ENCODE measurements at regions not wholly inside any gene's neighbourhood (a gene's known extent, or its start where the extent isn't known, plus 50 kb on each side); places are given as distances from the start of the nearest gene placed in this dataset.

DNA sequence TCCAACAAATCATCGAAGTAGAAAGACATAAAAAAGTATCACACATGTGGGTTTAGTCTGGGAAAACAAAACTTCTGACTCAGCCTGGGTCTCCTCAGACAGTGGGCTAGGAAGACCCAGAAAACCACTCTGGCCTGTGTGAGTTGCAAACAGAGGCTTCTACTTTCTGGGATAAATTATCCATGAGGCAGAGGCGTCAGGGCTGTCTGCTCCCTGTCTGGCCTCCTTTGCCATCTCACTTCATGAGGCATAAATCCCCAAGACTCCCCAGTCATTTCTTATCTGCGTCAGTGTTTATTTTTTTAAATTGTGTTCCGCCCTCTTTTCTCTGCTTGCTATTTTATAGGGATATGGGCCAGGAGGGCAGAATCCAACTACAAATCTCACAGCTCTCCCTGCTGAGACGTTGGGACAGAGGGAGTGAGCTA, 80.6 kb upstream of the TRABD2B start:
- Histone ChIP-seq H3K9me2 (replicated peaks; ENCODE audit: insufficient read depth, low read length) (no peaks in the 10 kb centered on the region), H3K4me2 (ENCODE audit: low read depth, low read length, poor library complexity, severe bottlenecking) (no peak overlapping the region), H3K9me3 (ENCODE audit: low read length) (no peaks in the 10 kb centered on the region), H3K4me3 (ENCODE audit: low read length) (no peak overlapping the region), H3K36me3 (ENCODE audit: insufficient read depth, low read length) (no peaks in the 10 kb centered on the region), H3K9ac (ENCODE audit: low read length) (no peak overlapping the region), H4K20me1 (ENCODE audit: insufficient read depth, low read depth, low read length) (no peaks in the 10 kb centered on the region), H3K4me1 (ENCODE audit: low read length) (no peaks in the 10 kb centered on the region), H3K27me3 (ENCODE audit: low read length) (no peaks in the 10 kb centered on the region), H2AFZ (ENCODE audit: low read length) (no peak overlapping the region), H3K79me2 (ENCODE audit: low read length) (no peaks in the 10 kb centered on the region), H3K27ac (ENCODE audit: low read length) (no peak overlapping the region)
- no peak for DNase-seq

DNA sequence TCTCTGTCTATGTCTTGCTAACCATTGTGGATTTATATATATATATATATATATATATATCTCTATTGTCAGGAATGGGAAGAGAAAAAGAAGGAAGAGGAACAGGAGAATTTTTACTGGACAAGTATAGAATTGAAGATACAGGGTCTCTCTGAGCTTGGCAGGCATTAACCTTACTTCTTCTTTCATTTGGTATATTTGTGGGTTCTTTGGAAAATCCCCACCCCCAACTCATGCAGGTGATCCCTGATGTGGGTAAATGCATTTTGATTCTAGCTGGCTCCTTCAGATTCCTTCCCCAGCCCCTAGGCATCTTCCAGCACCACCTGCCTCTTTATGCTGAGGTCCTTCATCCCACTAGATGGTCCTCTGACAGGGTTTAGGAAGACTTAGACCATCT, 78.8 kb upstream of the TRABD2B start:
- H3K4me1 ChIP-seq (ENCODE audit: low read length) = no peaks in the 10 kb centered on the region
- no peak overlapping the region for H3K4me3 ChIP-seq (ENCODE audit: low read length)
- no peak overlapping the region for H3K9ac ChIP-seq (ENCODE audit: low read length)
- H3K4me2 ChIP-seq (ENCODE audit: low read depth, low read length, poor library complexity, severe bottlenecking) = no peak overlapping the region
- no peak overlapping the region for H2AFZ ChIP-seq (ENCODE audit: low read length)
- no peak overlapping the region for H3K27ac ChIP-seq (ENCODE audit: low read length)
- no peaks in the 10 kb centered on the region for H3K9me3 ChIP-seq (ENCODE audit: low read length)
- no peaks in the 10 kb centered on the region for H3K36me3 ChIP-seq (ENCODE audit: insufficient read depth, low read length)
- no peak for DNase-seq
- H3K9me2 ChIP-seq (replicated peaks; ENCODE audit: insufficient read depth, low read length) = no peaks in the 10 kb centered on the region
- H3K79me2 ChIP-seq (ENCODE audit: low read length) = no peaks in the 10 kb centered on the region
- H3K27me3 ChIP-seq (ENCODE audit: low read length) = no peaks in the 10 kb centered on the region
- H4K20me1 ChIP-seq (ENCODE audit: insufficient read depth, low read depth, low read length) = no peaks in the 10 kb centered on the region

DNA sequence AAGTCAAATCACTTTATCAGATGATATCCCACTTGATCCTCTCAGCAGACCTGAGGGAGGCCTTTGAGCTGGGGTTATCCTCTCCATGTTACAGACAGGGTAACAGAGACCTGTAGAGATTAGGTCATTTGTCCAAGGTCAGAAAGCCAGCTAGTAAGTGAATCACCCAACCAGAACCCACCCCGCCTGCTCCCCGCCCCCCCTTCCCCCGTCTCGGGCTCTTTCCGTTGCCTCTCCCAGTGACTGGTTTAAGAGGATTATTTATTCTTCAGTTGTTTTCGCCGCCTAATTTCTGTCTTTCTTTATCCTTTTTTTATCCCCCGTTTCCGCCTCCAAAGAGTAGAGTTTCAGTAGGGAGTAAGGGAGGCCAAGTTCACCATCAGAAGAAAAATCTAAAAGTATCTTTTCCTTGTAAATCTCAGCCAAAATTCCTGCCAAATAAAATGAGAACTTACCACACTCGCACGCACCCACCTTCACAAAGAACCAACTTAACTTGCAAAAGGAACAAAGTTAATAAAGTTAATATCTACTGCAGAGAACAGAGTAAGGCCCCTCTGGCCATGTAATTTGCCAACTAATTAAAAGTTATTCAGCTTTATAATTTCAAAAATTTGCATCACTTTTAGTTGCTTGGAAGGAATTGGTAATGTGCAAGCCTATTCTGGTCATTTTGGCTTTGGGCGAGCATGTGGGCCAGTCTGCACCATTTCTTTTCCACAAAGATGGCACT, 76.8 kb upstream of the TRABD2B start:
- DNase-seq = no peak
- H2AFZ ChIP-seq (ENCODE audit: low read length) = no peak overlapping the region
- H3K4me2 ChIP-seq (ENCODE audit: low read depth, low read length, poor library complexity, severe bottlenecking) = no peak overlapping the region
- no peaks in the 10 kb centered on the region for H3K9me2 ChIP-seq (replicated peaks; ENCODE audit: insufficient read depth, low read length)
- H3K27ac ChIP-seq (ENCODE audit: low read length) = no peak overlapping the region
- no peaks in the 10 kb centered on the region for H3K9me3 ChIP-seq (ENCODE audit: low read length)
- H3K79me2 ChIP-seq (ENCODE audit: low read length) = no peaks in the 10 kb centered on the region
- no peaks in the 10 kb centered on the region for H3K4me1 ChIP-seq (ENCODE audit: low read length)
- H3K27me3 ChIP-seq (ENCODE audit: low read length) = no peaks in the 10 kb centered on the region
- no peaks in the 10 kb centered on the region for H3K36me3 ChIP-seq (ENCODE audit: insufficient read depth, low read length)
- H3K9ac ChIP-seq (ENCODE audit: low read length) = no peak overlapping the region
- H3K4me3 ChIP-seq (ENCODE audit: low read length) = no peak overlapping the region
- H4K20me1 ChIP-seq (ENCODE audit: insufficient read depth, low read depth, low read length) = no peaks in the 10 kb centered on the region

DNA sequence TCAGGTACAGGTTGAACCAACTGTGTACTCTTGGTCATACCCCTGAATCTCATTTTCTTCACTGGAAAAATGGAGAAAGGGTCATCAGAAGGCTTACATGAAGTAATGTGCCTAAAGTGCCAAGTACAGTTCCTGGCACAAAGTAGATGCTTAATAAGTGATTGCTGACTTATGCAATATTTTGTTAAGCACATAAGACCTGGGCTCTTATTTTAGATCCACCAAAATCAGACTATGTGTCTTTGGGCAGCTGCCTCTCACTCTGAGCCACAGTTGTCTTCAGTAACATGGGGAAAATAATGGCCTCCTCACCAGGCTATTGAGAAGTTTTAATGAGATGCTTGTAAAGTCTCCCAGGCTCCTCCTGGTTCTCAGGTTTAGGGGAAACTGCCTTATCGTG, 74.3 kb upstream of the TRABD2B start:
- Histone ChIP-seq H3K27ac (ENCODE audit: low read length) (no peak overlapping the region), H3K79me2 (ENCODE audit: low read length) (no peaks in the 10 kb centered on the region), H2AFZ (ENCODE audit: low read length) (no peak overlapping the region), H3K4me1 (ENCODE audit: low read length) (no peaks in the 10 kb centered on the region), H3K27me3 (ENCODE audit: low read length) (no peaks in the 10 kb centered on the region), H3K4me3 (ENCODE audit: low read length) (no peak overlapping the region), H4K20me1 (ENCODE audit: insufficient read depth, low read depth, low read length) (no peaks in the 10 kb centered on the region), H3K36me3 (ENCODE audit: insufficient read depth, low read length) (no peaks in the 10 kb centered on the region), H3K4me2 (ENCODE audit: low read depth, low read length, poor library complexity, severe bottlenecking) (no peak overlapping the region), H3K9me3 (ENCODE audit: low read length) (no peaks in the 10 kb centered on the region), H3K9me2 (replicated peaks; ENCODE audit: insufficient read depth, low read length) (no peaks in the 10 kb centered on the region), H3K9ac (ENCODE audit: low read length) (no peak overlapping the region)
- no peak for DNase-seq

GRCh38 chr1:48070396-48070750, 73.2 kb upstream of the TRABD2B start:
- Histone ChIP-seq H3K4me1 (ENCODE audit: low read length) (no peaks in the 10 kb centered on the region), H3K4me2 (ENCODE audit: low read depth, low read length, poor library complexity, severe bottlenecking) (no peak overlapping the region), H3K9me2 (replicated peaks; ENCODE audit: insufficient read depth, low read length) (no peaks in the 10 kb centered on the region), H3K9ac (ENCODE audit: low read length) (no peak overlapping the region), H3K4me3 (ENCODE audit: low read length) (no peak overlapping the region), H4K20me1 (ENCODE audit: insufficient read depth, low read depth, low read length) (no peaks in the 10 kb centered on the region), H3K36me3 (ENCODE audit: insufficient read depth, low read length) (no peaks in the 10 kb centered on the region), H2AFZ (ENCODE audit: low read length) (no peak overlapping the region), H3K27ac (ENCODE audit: low read length) (no peak overlapping the region), H3K9me3 (ENCODE audit: low read length) (no peaks in the 10 kb centered on the region), H3K79me2 (ENCODE audit: low read length) (no peaks in the 10 kb centered on the region), H3K27me3 (ENCODE audit: low read length) (no peaks in the 10 kb centered on the region)
- no peak for DNase-seq

DNA sequence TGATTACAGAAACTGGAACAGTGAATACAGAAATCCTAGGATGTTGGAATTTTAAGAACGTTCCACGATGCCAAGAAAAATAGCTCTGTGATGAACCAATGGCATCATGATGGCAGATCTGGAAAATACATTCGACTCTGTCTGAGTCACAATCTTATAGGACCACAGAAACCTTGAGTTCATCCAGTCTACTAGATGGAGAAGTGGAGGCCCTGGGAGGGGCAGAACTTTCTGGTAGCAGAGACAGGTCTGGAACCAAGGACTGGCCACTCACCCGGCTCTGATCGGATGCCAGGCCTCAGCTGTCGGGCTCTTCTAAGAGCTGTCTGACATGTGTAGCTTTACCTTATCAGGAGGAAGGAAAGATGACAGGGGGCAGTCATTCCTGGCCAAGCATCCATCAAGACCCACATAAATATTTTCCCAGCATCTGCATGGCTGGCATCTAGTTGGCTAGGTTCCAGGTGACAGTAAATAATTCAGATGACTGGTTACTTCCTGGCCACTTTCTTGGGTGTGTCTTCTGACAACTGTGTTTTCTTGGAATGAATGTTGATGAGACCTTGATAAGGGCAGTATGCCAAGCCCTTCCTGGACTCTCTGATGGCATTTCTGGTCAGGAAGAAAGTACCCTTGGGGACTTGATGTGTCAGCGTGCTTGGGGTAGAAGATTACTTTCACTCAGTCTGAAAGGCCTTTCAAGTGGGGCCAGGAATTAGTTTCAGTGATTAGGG, 72.6 kb upstream of the TRABD2B start:
- Histone ChIP-seq H3K27me3 (ENCODE audit: low read length) (no peaks in the 10 kb centered on the region), H4K20me1 (ENCODE audit: insufficient read depth, low read depth, low read length) (no peaks in the 10 kb centered on the region), H2AFZ (ENCODE audit: low read length) (no peak overlapping the region), H3K4me1 (ENCODE audit: low read length) (no peaks in the 10 kb centered on the region), H3K79me2 (ENCODE audit: low read length) (no peaks in the 10 kb centered on the region), H3K27ac (ENCODE audit: low read length) (no peak overlapping the region), H3K9me3 (ENCODE audit: low read length) (no peaks in the 10 kb centered on the region), H3K4me3 (ENCODE audit: low read length) (no peak overlapping the region), H3K36me3 (ENCODE audit: insufficient read depth, low read length) (no peaks in the 10 kb centered on the region), H3K4me2 (ENCODE audit: low read depth, low read length, poor library complexity, severe bottlenecking) (no peak overlapping the region), H3K9ac (ENCODE audit: low read length) (no peak overlapping the region), H3K9me2 (replicated peaks; ENCODE audit: insufficient read depth, low read length) (no peaks in the 10 kb centered on the region)
- no peak for DNase-seq

GRCh38 chr1:48068206-48068605, 71.0 kb upstream of the TRABD2B start:
- no peak overlapping the region for H3K27ac ChIP-seq (ENCODE audit: low read length)
- H3K9ac ChIP-seq (ENCODE audit: low read length) = no peak overlapping the region
- no peak overlapping the region for H2AFZ ChIP-seq (ENCODE audit: low read length)
- H4K20me1 ChIP-seq (ENCODE audit: insufficient read depth, low read depth, low read length) = no peaks in the 10 kb centered on the region
- no peaks in the 10 kb centered on the region for H3K4me1 ChIP-seq (ENCODE audit: low read length)
- no peak for DNase-seq
- no peaks in the 10 kb centered on the region for H3K36me3 ChIP-seq (ENCODE audit: insufficient read depth, low read length)
- no peaks in the 10 kb centered on the region for H3K79me2 ChIP-seq (ENCODE audit: low read length)
- no peaks in the 10 kb centered on the region for H3K9me3 ChIP-seq (ENCODE audit: low read length)
- H3K4me2 ChIP-seq (ENCODE audit: low read depth, low read length, poor library complexity, severe bottlenecking) = no peak overlapping the region
- no peak overlapping the region for H3K4me3 ChIP-seq (ENCODE audit: low read length)
- no peaks in the 10 kb centered on the region for H3K27me3 ChIP-seq (ENCODE audit: low read length)
- H3K9me2 ChIP-seq (replicated peaks; ENCODE audit: insufficient read depth, low read length) = no peaks in the 10 kb centered on the region

DNA sequence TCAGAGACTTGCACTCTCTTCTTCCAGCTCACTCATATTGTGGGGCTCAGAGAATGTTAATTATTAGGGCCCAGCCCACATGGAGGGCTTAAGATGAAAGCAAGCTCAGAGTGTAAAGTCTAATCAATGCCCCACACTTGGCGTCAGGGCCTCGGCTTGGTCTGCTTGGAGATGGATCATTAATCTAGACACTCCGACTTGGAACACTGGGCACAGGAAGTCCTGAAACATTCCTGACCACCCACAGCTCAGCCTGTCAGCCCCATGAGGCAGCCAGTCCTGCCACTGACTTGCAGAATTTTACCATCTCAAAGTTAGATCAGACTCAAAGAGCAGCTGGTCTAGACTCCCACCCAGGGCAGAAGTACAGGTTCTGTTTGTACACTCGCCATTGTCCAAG, 69.8 kb upstream of the TRABD2B start:
- H3K4me1 ChIP-seq (ENCODE audit: low read length) = peaks cover 1% of the 10 kb centered on the region
- no peaks in the 10 kb centered on the region for H3K27me3 ChIP-seq (ENCODE audit: low read length)
- no peak overlapping the region for H3K9ac ChIP-seq (ENCODE audit: low read length)
- H3K27ac ChIP-seq (ENCODE audit: low read length) = no peak overlapping the region
- DNase-seq = no peak
- no peaks in the 10 kb centered on the region for H3K9me2 ChIP-seq (replicated peaks; ENCODE audit: insufficient read depth, low read length)
- H3K79me2 ChIP-seq (ENCODE audit: low read length) = no peaks in the 10 kb centered on the region
- H2AFZ ChIP-seq (ENCODE audit: low read length) = no peak overlapping the region
- H4K20me1 ChIP-seq (ENCODE audit: insufficient read depth, low read depth, low read length) = no peaks in the 10 kb centered on the region
- H3K4me3 ChIP-seq (ENCODE audit: low read length) = no peak overlapping the region
- H3K9me3 ChIP-seq (ENCODE audit: low read length) = no peaks in the 10 kb centered on the region
- H3K4me2 ChIP-seq (ENCODE audit: low read depth, low read length, poor library complexity, severe bottlenecking) = no peak overlapping the region
- no peaks in the 10 kb centered on the region for H3K36me3 ChIP-seq (ENCODE audit: insufficient read depth, low read length)

Data from Karpas-422 (cell line).